ENCODE measurements at regions not wholly inside any gene's neighbourhood (a gene's known extent, or its start where the extent isn't known, plus 50 kb on each side); places are given as distances from the start of the nearest gene placed in this dataset.

GRCh38 chr4:153089742-153090141 lies 114.5 kb upstream of the TRIM2 start:
- no peak for TF ChIP-seq TAF1 (IDR thresholded peaks at IDR 0.05; ENCODE audit: borderline replicate concordance, low read depth, low read length)
- no peak for TF ChIP-seq POLR2AphosphoS5 (IDR thresholded peaks at IDR 0.05; ENCODE audit: low read depth, low read length)
